GM18868 (cell line): ENCODE measurements at regions not wholly inside any gene's neighbourhood (a gene's known extent, or its start where the extent isn't known, plus 50 kb on each side); places are given as distances from the start of the nearest gene placed in this dataset.

Experiments
- ATAC-seq: cut with Tn5 transposase; IDR thresholded peaks from one replicate; pipeline ENCODE4 v1.9.1; 2021; ENCODE audit warnings: mild to moderate bottlenecking, moderate library complexity; ENCODE audit not compliant: unreplicated experiment

- no peak for ATAC-seq
These were observed 232.6 kb downstream of the OPA1 start for GRCh38 chr3:193825617-193826016.

- ATAC-seq: no peak
These were observed 233.3 kb downstream of the OPA1 start for GRCh38 chr3:193826159-193826795.

- ATAC-seq: no peak
These were observed 234.1 kb downstream of the OPA1 start for GRCh38 chr3:193827040-193827669.

GRCh38 chr3:193827871-193828270 lies 234.9 kb downstream of the OPA1 start:
- ATAC-seq: no peak

- no peak for ATAC-seq
These were observed 235.5 kb downstream of the OPA1 start for GRCh38 chr3:193828477-193828876.

- no peak for ATAC-seq
These were observed 236.8 kb downstream of the OPA1 start for GRCh38 chr3:193829781-193830180.

GRCh38 chr3:193830791-193831191 lies 237.8 kb downstream of the OPA1 start:
- no peak for ATAC-seq

GRCh38 chr3:193831495-193832455 lies 238.8 kb downstream of the OPA1 start:
- peak; percentile 85 for ATAC-seq

GRCh38 chr3:193832833-193833413 lies 239.9 kb downstream of the OPA1 start:
- ATAC-seq: no peak

- ATAC-seq: no peak
These were observed 240.6 kb downstream of the OPA1 start for GRCh38 chr3:193833592-193833991.

GRCh38 chr3:193835414-193835813 lies 242.4 kb downstream of the OPA1 start:
- no peak for ATAC-seq

GRCh38 chr3:193836511-193836910 lies 243.5 kb downstream of the OPA1 start:
- no peak for ATAC-seq

- ATAC-seq: no peak
These were observed 243.9 kb downstream of the OPA1 start for GRCh38 chr3:193836918-193837317.

GRCh38 chr3:193837347-193837827 lies 244.4 kb downstream of the OPA1 start:
- ATAC-seq: no peak

- ATAC-seq: no peak
These were observed 247.2 kb downstream of the OPA1 start for GRCh38 chr3:193840111-193840641.

- ATAC-seq: peak; percentile 3
These were observed 248.6 kb downstream of the OPA1 start for GRCh38 chr3:193841581-193841980.

GRCh38 chr3:193842029-193842798 lies 249.2 kb downstream of the OPA1 start:
- ATAC-seq: peak; percentile 92

GRCh38 chr3:193842832-193843473 lies 249.9 kb downstream of the OPA1 start:
- no peak for ATAC-seq

GRCh38 chr3:193843474-193844301 lies 250.7 kb downstream of the OPA1 start:
- ATAC-seq: no peak
